ENCODE measurements at regions not wholly inside any gene's neighbourhood (a gene's known extent, or its start where the extent isn't known, plus 50 kb on each side); places are given as distances from the start of the nearest gene placed in this dataset.
"Not testable (repeated sequence)": the region's sequence is repeated elsewhere in the genome, so short reads cannot be mapped to it uniquely, and the experiment has no call there.

DNA sequence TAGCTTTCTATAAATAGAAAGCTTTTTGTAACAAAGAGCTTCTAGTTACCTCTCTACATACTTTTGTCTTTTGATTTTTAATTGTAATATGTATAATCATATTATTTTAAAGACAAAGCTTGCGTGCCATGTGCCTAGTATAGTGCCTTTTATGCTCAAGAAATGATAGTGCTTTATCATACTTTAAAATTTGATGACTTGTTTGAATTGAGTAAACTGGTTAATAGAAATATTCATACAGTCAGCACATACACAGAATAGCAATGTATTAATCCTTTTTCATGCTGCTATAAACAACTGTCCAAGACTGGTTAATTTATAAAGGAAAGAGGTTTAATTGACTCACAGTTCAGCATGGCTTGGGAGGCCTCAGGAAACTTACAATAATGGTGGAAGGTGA is 313.0 kb downstream of the FRK start (continued):
- TF ChIP-seq CTCF (conservative IDR thresholded peaks at IDR 0.05; ENCODE audit: low read depth in 2 of 2) (no peak), CREB1 (CRISPR knock-in tag; IDR thresholded peaks at IDR 0.05; ENCODE audit: low read depth) (no peak), EZH2 (IDR thresholded peaks at IDR 0.05; ENCODE audit: low read depth, unreplicated experiment) (no peak)

- not testable (repeated sequence) for H3K27ac ChIP-seq (ENCODE audit: low read depth); H3K79me2 ChIP-seq (replicated peaks; ENCODE audit: insufficient read depth); H3K27me3 ChIP-seq (ENCODE audit: insufficient read depth); H3K4me2 ChIP-seq; H3K4me1 Mint-ChIP-seq; H3K36me3 ChIP-seq (ENCODE audit: insufficient read depth); H3K27ac Mint-ChIP-seq; H3K9me3 Mint-ChIP-seq; H4K20me1 ChIP-seq (replicated peaks; ENCODE audit: insufficient read depth); H3K9me2 ChIP-seq (ENCODE audit: insufficient read depth); H3K4me1 ChIP-seq (ENCODE audit: insufficient read depth); H3K4me3 ChIP-seq; ATAC-seq; DNase-seq (ENCODE audit: low spot score); H2AFZ ChIP-seq; H3K4me3 Mint-ChIP-seq; H3K27me3 Mint-ChIP-seq (ENCODE audit: insufficient read depth, low read depth, poor library complexity); H3K36me3 Mint-ChIP-seq (ENCODE audit: low read depth); H3F3A ChIP-seq (replicated peaks; ENCODE audit: low read depth)
Observed at GRCh38 chr6:115746583-115746982, 314.1 kb downstream of the FRK start.

GRCh38 chr6:115740907-115741306 is 319.8 kb downstream of the FRK start:
- ATAC-seq: no peak
- Histone ChIP-seq H3K4me1 (ENCODE audit: insufficient read depth) (no peaks in the 10 kb centered on the region), H3K36me3 (ENCODE audit: insufficient read depth) (no peaks in the 10 kb centered on the region), H4K20me1 (replicated peaks; ENCODE audit: insufficient read depth) (no peaks in the 10 kb centered on the region), H3K4me3 (no peak overlapping the region), H3K79me2 (replicated peaks; ENCODE audit: insufficient read depth) (no peaks in the 10 kb centered on the region), H3K9me2 (ENCODE audit: insufficient read depth) (no peaks in the 10 kb centered on the region), H3K4me2 (no peak overlapping the region), H3K27ac (ENCODE audit: low read depth) (no peak overlapping the region), H3F3A (replicated peaks; ENCODE audit: low read depth) (no peaks in the 10 kb centered on the region), H3K27me3 (ENCODE audit: insufficient read depth) (no peaks in the 10 kb centered on the region), H2AFZ (no peak overlapping the region)
- peaks cover 10% of the 10 kb centered on the region; the same call in 2 of the 3 replicates for H3K9me3 Mint-ChIP-seq
- H3K36me3 Mint-ChIP-seq (ENCODE audit: low read depth): peaks cover 3% of the 10 kb centered on the region; the same call in 2 of the 3 replicates
- H3K4me3 Mint-ChIP-seq: no peak overlapping the region
- TF ChIP-seq CREB1 (CRISPR knock-in tag; IDR thresholded peaks at IDR 0.05; ENCODE audit: low read depth) (no peak), EZH2 (IDR thresholded peaks at IDR 0.05; ENCODE audit: low read depth, unreplicated experiment) (no peak)
- no peaks in the 10 kb centered on the region for H3K27me3 Mint-ChIP-seq (ENCODE audit: insufficient read depth, low read depth, poor library complexity)
- no peaks in the 10 kb centered on the region for H3K4me1 Mint-ChIP-seq
- no peak for DNase-seq (ENCODE audit: low spot score)
- H3K27ac Mint-ChIP-seq: no peak overlapping the region

DNA sequence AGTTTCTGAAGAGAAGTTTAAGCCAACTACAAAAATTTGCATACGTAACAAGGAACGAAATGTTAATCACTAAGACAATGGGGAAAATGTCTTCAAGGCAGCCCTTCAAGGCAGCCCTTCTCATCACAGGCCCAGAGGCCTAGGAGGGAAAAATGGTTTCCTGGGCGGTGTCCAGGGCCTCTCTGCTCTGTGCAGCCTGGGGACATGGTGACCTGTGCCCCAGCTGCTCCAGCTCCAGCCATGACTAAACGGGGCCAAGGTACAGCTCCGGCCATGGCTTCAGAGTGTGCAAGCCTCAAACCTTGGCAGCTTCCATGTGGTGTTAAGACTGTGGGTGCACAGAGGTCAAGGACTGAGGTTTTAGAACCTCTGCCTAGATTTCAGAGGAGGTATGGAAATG is 325.1 kb downstream of the FRK start:
- no peak for TF ChIP-seq JUNB (IDR thresholded peaks at IDR 0.05; ENCODE audit: unreplicated experiment)
- no peaks in the 10 kb centered on the region for H3K27me3 ChIP-seq (ENCODE audit: insufficient read depth)
- no peaks in the 10 kb centered on the region for H4K20me1 ChIP-seq (replicated peaks; ENCODE audit: insufficient read depth)
- H2AFZ ChIP-seq: no peak overlapping the region
- H3K36me3 ChIP-seq (ENCODE audit: insufficient read depth): no peaks in the 10 kb centered on the region
- H3K27ac Mint-ChIP-seq: no peak overlapping the region
- H3K4me3 ChIP-seq: no peak overlapping the region
- H3K27me3 Mint-ChIP-seq (ENCODE audit: insufficient read depth, low read depth, poor library complexity): no peaks in the 10 kb centered on the region
- no peak overlapping the region for H3K27ac ChIP-seq (ENCODE audit: low read depth)
- H3K36me3 Mint-ChIP-seq (ENCODE audit: low read depth): peaks cover 3% of the 10 kb centered on the region; the same call in 2 of the 3 replicates
- no peak overlapping the region for H3K4me3 Mint-ChIP-seq
- H3K4me1 Mint-ChIP-seq: no peaks in the 10 kb centered on the region
- peaks cover 22% of the 10 kb centered on the region for H3K9me3 Mint-ChIP-seq
- H3K9me2 ChIP-seq (ENCODE audit: insufficient read depth): no peaks in the 10 kb centered on the region
- H3K79me2 ChIP-seq (replicated peaks; ENCODE audit: insufficient read depth): no peaks in the 10 kb centered on the region
- H3K4me2 ChIP-seq: no peak overlapping the region
- DNase-seq (ENCODE audit: low spot score): no peak
- no peak for ATAC-seq
- H3F3A ChIP-seq (replicated peaks; ENCODE audit: low read depth): no peaks in the 10 kb centered on the region
- H3K4me1 ChIP-seq (ENCODE audit: insufficient read depth): no peaks in the 10 kb centered on the region

All from GM23338 (cell line).